HG03139 (cell line): ENCODE measurements at regions not wholly inside any gene's neighbourhood (a gene's known extent, or its start where the extent isn't known, plus 50 kb on each side); places are given as distances from the start of the nearest gene placed in this dataset.

Experiments
- ATAC-seq: cut with Tn5 transposase; IDR thresholded peaks from one replicate; pipeline ENCODE4 v1.9.1; 2021; ENCODE audit not compliant: unreplicated experiment

- ATAC-seq: no peak
Observed at GRCh38 chr2:143833015-143833660, 686.8 kb downstream of the ZEB2 start.

GRCh38 chr2:143830476-143830875 is 689.4 kb downstream of the ZEB2 start:
- no peak for ATAC-seq

GRCh38 chr2:143828763-143829537 is 691.0 kb downstream of the ZEB2 start:
- no peak for ATAC-seq

GRCh38 chr2:143824791-143825190 is 695.1 kb downstream of the ZEB2 start:
- ATAC-seq: no peak

DNA sequence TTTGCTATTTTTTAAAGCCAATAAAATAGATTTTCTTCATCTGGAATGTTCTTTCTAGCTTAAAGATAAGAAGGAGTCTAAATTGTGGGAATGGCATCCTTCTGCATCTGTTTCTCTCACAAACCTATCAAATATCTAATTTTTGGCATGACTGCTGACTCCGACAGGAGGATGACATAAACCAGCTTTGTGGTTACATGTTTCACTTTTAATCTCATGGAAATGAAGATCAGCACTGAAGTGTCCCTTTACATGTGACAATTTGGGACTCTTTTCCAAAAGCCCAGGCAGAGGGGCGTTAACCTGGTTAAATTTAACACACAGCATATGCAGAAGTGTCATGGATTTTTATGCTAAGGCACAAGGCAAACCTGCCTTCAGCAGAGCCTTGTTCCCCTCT is 694.7 kb downstream of the ARHGAP15 start:
- no peak for ATAC-seq

DNA sequence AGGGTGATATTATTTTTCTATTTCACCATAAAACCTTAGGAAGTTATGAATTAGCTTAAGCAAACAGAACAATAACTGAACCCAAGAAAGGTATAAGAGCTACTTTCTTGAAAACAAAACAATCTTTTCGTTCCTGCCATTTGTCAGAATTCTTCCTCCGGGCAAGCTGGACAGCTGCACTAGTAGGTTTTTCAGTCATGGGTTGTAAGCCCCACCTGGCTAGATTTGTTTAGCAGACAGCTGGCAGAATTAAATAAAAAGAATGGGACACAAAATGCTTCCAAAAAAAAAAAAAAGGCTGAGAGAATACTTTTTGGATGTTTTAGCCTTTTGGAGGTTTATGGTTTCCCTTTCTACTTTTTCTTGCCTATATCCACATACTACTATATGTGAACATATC is 694.1 kb downstream of the ARHGAP15 start:
- ATAC-seq: no peak

DNA sequence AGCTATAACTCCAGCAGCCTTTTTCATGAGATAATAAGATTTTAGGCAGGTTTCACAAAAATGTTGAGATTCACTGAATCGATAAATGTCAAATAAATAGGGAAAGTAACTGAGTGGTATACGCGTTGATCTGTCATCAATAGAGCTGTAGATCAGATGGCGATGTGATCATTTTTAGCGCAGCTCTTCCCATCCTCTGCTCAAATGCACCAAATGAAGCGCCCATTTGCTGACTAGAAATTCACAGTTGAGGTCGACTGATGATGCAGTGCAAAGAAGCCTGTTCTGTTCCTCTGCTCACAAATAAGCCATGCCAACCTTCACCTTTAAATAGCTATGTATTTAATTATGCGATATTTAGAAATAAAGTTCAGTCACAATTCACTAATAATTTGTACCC is 693.5 kb downstream of the ARHGAP15 start:
- ATAC-seq: no peak

- ATAC-seq: no peak
Observed at GRCh38 chr2:143819764-143820163, 690.5 kb downstream of the ARHGAP15 start.

GRCh38 chr2:143819190-143819735 is 690.0 kb downstream of the ARHGAP15 start:
- ATAC-seq: no peak
